ENCODE measurements at regions not wholly inside any gene's neighbourhood (a gene's known extent, or its start where the extent isn't known, plus 50 kb on each side); places are given as distances from the start of the nearest gene placed in this dataset.

GRCh38 chr3:182725372-182726251 lies 67.7 kb upstream of the ATP11B start:
- no peak for DNase-seq (ENCODE audit: low read depth)

GRCh38 chr3:182726258-182727142 lies 66.8 kb upstream of the ATP11B start:
- DNase-seq (ENCODE audit: low read depth), result no peak

- DNase-seq (ENCODE audit: low read depth), result no peak
Observed at GRCh38 chr3:182728238-182728637, 65.1 kb upstream of the ATP11B start.

- DNase-seq (ENCODE audit: low read depth), result no peak
Observed at GRCh38 chr3:182729903-182730674, 63.2 kb upstream of the ATP11B start.

GRCh38 chr3:182730675-182731042 lies 62.6 kb upstream of the ATP11B start:
- no peak for DNase-seq (ENCODE audit: low read depth)

GRCh38 chr3:182731764-182732163 lies 61.5 kb upstream of the ATP11B start:
- no peak for DNase-seq (ENCODE audit: low read depth)

GRCh38 chr3:182732232-182733015 lies 60.9 kb upstream of the ATP11B start:
- DNase-seq (ENCODE audit: low read depth), result no peak

- peak; percentile 47 for DNase-seq (ENCODE audit: low read depth)
Observed at GRCh38 chr3:182735672-182736071, 57.6 kb upstream of the ATP11B start.

- DNase-seq (ENCODE audit: low read depth), result no peak
Observed at GRCh38 chr3:182737825-182738224, 55.5 kb upstream of the ATP11B start.

- no peak for DNase-seq (ENCODE audit: low read depth)
Observed at GRCh38 chr3:182738583-182739411, 54.5 kb upstream of the ATP11B start.

- peak; percentile 57 for DNase-seq (ENCODE audit: low read depth)
Observed at GRCh38 chr3:182739619-182740018, 53.7 kb upstream of the ATP11B start.

GRCh38 chr3:182740710-182741109 lies 52.6 kb upstream of the ATP11B start:
- no peak for DNase-seq (ENCODE audit: low read depth)

- no peak for DNase-seq (ENCODE audit: low read depth)
Observed at GRCh38 chr3:182741214-182741613, 52.1 kb upstream of the ATP11B start.

All from fibroblast of gingiva (primary cell).